ENCODE measurements at regions not wholly inside any gene's neighbourhood (a gene's known extent, or its start where the extent isn't known, plus 50 kb on each side); places are given as distances from the start of the nearest gene placed in this dataset.
"Not testable (repeated sequence)": the region's sequence is repeated elsewhere in the genome, so short reads cannot be mapped to it uniquely, and the experiment has no call there.

GRCh38 chr6:100043961-100044360 is 49.9 kb upstream of the MCHR2 start:
- TF ChIP-seq CTCF (IDR thresholded peaks at IDR 0.05); EZH2 (IDR thresholded peaks at IDR 0.05; ENCODE audit: borderline replicate concordance, insufficient read depth, low read depth, low read length, poor library complexity, severe bottlenecking): not testable (repeated sequence)
